Esophagus squamous epithelium (tissue), 5 donors: ENCODE measurements at regions not wholly inside any gene's neighbourhood (a gene's known extent, or its start where the extent isn't known, plus 50 kb on each side); places are given as distances from the start of the nearest gene placed in this dataset.

Source experiments
- DNase-seq: peaks from one replicate; lab custom pipeline; 2025; lab: John Stamatoyannopoulos, UW
- H3K27ac ChIP-seq, 4 donors: fragments of 200-600 bp; sonication (generic); one replicate each; pipeline ENCODE4 v1.5.1; 2016 to 2019; ENCODE audit warnings: mild to moderate bottlenecking in 1 of 4
- H3K27me3 ChIP-seq, 4 donors: fragments of 200-600 bp; sonication (generic); 1 replicate in 3 of 4; 2 replicates in 1 of 4; pipeline versions ENCODE4 v1.5.1 to v1.6.0; 2017 to 2021; ENCODE audit warnings: antibody characterized with exemption in 1 of 4
- H3K36me3 ChIP-seq, 3 donors: fragments of 200-600 bp; sonication (generic); one replicate each; pipeline ENCODE4 v1.5.1; 2016 to 2019
- H3K4me1 ChIP-seq, 3 donors: fragments of 200-600 bp; sonication (generic); one replicate each; pipeline ENCODE4 v1.5.1; 2017 to 2019
- H3K4me3 ChIP-seq, 4 donors: fragments of 200-600 bp; sonication (generic); 1 replicate in 3 of 4; 2 replicates in 1 of 4; pipeline ENCODE4 v1.5.1; 2016 to 2019; ENCODE audit warnings: mild to moderate bottlenecking in 2 of 4, moderate library complexity in 1 of 4
- H3K9me3 ChIP-seq, 3 donors: fragments of 200-600 bp; sonication (generic); one replicate each; pipeline ENCODE4 v1.5.1; 2016 to 2019
- CTCF ChIP-seq, 6 experiments: fragments of 450-650 bp in 4 of 6; fragments of 200-600 bp in 2 of 6; sonication (generic) in 2 of 6; IDR thresholded peaks; one replicate each; pipeline ENCODE4 v1.5.1; 2016 to 2019; ENCODE audit warnings: antibody characterized with exemption in 6 of 6, mild to moderate bottlenecking in 4 of 6, moderate library complexity in 4 of 6
- POLR2A ChIP-seq, 4 donors: fragments of 450-650 bp; IDR thresholded peaks; one replicate each; pipeline ENCODE4 v1.6.1; 2017; ENCODE audit warnings: antibody characterized with exemption in 4 of 4, mild to moderate bottlenecking in 4 of 4, moderate library complexity in 3 of 4
- WGBS, 2 donors: methylation state at CpG; one replicate each; pipeline ENCODE4 v1.1.5; 2018; 5-methylcytosine and 5-hydroxymethylcytosine counted together
- intact Hi-C: fragments of 100-400 bp; cut with DNase I; formaldehyde crosslinking; loops from one replicate; pipeline ENCODE4 v1.15.0; 2022
- donor health status: DM: yes; HTN: yes; CAD: no.

- H3K27ac ChIP-seq: no peak overlapping the region
- no peaks in the 10 kb centered on the region for H3K36me3 ChIP-seq
- WGBS, 2 donors: 86% methylated on average over 4 of the region's 4 CpGs
- H3K4me1 ChIP-seq: peaks cover 4 to 39% (median 22%) of the 10 kb centered on the region in 3 donors
- intact Hi-C loops: no loop called here
- H3K27me3 ChIP-seq: no peaks in the 10 kb centered on the region
- H3K4me3 ChIP-seq: no peak overlapping the region
- DNase-seq: no peak
- TF ChIP-seq CTCF (IDR thresholded peaks at IDR 0.05) (no peak), POLR2A (IDR thresholded peaks at IDR 0.05) (no peak)
- no peaks in the 10 kb centered on the region for H3K9me3 ChIP-seq
Measured at GRCh38 chr10:3933733-3934132, 148.7 kb upstream of the KLF6 start.

DNA sequence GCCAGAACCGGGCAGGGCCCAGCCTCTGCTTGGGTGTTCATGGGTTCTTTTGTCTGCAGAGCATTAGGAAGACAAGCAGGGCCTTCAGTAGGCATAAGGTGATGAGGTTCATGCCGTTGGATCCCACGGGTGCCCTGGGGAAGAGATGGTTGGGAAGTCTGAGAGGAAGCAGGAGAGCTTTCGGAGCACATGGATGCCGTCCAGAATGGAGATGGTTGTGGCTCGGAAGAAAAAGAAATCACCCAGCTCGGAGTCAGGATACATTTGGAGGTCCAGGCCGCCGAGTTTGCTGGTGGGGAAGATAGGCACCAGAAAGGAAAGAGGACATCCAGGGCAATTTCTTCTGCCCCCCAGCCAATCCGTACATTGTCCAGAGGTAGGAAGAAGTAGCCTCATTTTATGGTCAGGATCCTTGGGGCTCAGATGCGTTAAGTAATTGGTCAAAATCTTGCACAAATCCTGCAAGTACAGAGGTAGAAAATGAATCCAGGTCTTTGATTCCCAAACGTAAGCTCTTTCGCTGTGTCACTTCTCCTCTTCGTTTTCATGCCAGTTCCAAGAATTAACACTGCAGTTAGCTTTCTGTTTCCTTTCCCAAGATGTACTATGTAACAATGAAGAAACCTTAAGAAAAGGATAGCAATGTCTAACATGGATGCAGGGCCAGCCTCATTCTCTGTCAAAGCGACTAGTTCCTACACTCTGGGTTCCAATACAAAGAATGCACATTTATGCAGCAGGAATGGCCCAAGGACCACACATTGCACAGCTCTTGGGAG is 147.8 kb upstream of the KLF6 start:
- H3K36me3 ChIP-seq: no peaks in the 10 kb centered on the region
- DNase-seq: no peak
- WGBS, 2 donors: 90 to 91% methylated on average over 15 of the region's 15 CpGs
- H3K27me3 ChIP-seq: no peaks in the 10 kb centered on the region
- peaks cover 0 to 31% (median 22%) of the 10 kb centered on the region in 3 donors for H3K4me1 ChIP-seq
- H3K4me3 ChIP-seq: no peak overlapping the region
- intact Hi-C loops: no loop called here
- H3K9me3 ChIP-seq: no peaks in the 10 kb centered on the region
- no peak for TF ChIP-seq CTCF (IDR thresholded peaks at IDR 0.05)
- no peak overlapping the region for H3K27ac ChIP-seq

- DNase-seq: no peak
- H3K27me3 ChIP-seq: no peaks in the 10 kb centered on the region
- TF ChIP-seq CTCF (IDR thresholded peaks at IDR 0.05): no peak
- no peak for TF ChIP-seq POLR2A (IDR thresholded peaks at IDR 0.05)
- H3K36me3 ChIP-seq: no peaks in the 10 kb centered on the region
- intact Hi-C loops: no loop called here
- H3K27ac ChIP-seq: no peak overlapping the region
- H3K4me1 ChIP-seq: peaks cover 0 to 30% (median 22%) of the 10 kb centered on the region in 3 donors
- 80 to 94% methylated on average over 5 to 7 of the region's 7 CpGs for WGBS, 2 donors
- no peak overlapping the region for H3K4me3 ChIP-seq
- H3K9me3 ChIP-seq: no peaks in the 10 kb centered on the region
Measured at GRCh38 chr10:3931901-3932300, 146.9 kb upstream of the KLF6 start.

DNA sequence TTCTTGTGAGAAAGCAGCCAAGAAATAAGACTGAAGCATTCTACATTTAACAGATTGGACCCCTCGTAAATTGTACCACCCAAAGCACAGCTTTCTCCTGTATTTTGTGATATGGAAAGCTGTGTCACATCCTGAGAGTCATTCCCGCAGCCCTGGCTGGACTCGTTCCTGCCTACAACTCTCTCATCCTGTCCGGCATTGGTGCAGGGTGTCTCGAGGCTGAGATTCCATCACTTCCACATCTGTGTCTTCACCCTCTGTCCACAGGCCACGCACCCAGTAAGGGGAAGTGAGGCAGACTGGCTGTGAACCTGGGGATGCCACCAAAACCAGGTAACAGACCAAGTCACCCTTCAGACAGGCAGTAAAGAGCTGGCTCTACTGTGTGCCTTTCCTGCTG is 146.2 kb upstream of the KLF6 start:
- Histone ChIP-seq H3K27me3 (no peaks in the 10 kb centered on the region), H3K4me3 (no peak overlapping the region), H3K27ac (no peak overlapping the region), H3K36me3 (no peaks in the 10 kb centered on the region), H3K9me3 (no peaks in the 10 kb centered on the region), H3K4me1 (peaks cover 0 to 24% (median 18%) of the 10 kb centered on the region in 3 donors)
- no peak for DNase-seq
- 87 to 88% methylated on average over 4 to 6 of the region's 6 CpGs for WGBS, 2 donors
- intact Hi-C loops: no loop called here
- TF ChIP-seq POLR2A (IDR thresholded peaks at IDR 0.05): no peak
- no peak for TF ChIP-seq CTCF (IDR thresholded peaks at IDR 0.05)

DNA sequence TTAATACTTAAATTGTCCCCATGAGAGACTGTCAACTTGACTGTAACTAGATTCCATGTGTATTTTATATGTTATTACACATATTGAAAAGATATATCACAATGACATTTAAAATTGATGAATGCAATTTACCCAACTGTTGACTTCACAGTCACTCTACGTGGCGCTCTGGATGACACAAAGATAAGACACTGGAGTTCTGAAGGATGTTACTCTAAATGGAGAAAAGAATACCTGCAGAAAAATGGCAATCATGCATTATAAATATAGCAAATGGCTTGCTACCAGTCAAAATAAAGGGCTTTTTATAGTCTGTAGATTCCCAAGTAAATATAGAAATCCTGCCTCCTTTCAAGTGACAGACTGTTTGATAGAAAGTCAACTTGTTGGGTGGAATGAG is 143.6 kb upstream of the KLF6 start:
- peaks cover 0 to 6% (median 5%) of the 10 kb centered on the region in 3 donors for H3K4me1 ChIP-seq

More for the DNA sequence above, 143.6 kb upstream of the KLF6 start:
- no peak for DNase-seq
- no peaks in the 10 kb centered on the region for H3K36me3 ChIP-seq
- intact Hi-C loops: no loop called here
- H3K4me3 ChIP-seq: no peak overlapping the region
- WGBS, 2 donors: 91 to 94% methylated on average over 2 of the region's 2 CpGs
- no peaks in the 10 kb centered on the region for H3K27me3 ChIP-seq
- no peak overlapping the region for H3K27ac ChIP-seq
- TF ChIP-seq CTCF (IDR thresholded peaks at IDR 0.05): no peak
- TF ChIP-seq POLR2A (IDR thresholded peaks at IDR 0.05): no peak
- H3K9me3 ChIP-seq: no peaks in the 10 kb centered on the region
